MM.1S (cell line): ENCODE measurements at regions not wholly inside any gene's neighbourhood (a gene's known extent, or its start where the extent isn't known, plus 50 kb on each side); places are given as distances from the start of the nearest gene placed in this dataset.

ENCODE experiments used
- DNase-seq: peaks from one replicate; pipeline ENCODE4 v3.0.0-alpha.2; 2015
- H2AFZ ChIP-seq: fragments of 300-600 bp; sonication (generic); 2 replicates; pipeline ENCODE4 v1.6.0; 2016; ENCODE audit warnings: antibody characterized with exemption, low read length
- H3F3A ChIP-seq: fragments of 300-600 bp; sonication (generic); 2 replicates; pipeline ENCODE4 v1.6.1; 2016; ENCODE audit warnings: mild to moderate bottlenecking, antibody characterized with exemption, low read length, moderate library complexity, mixed read lengths; ENCODE audit not compliant: insufficient read depth
- H3K27ac ChIP-seq: fragments of 300-600 bp; sonication (generic); 2 replicates; pipeline ENCODE4 v1.5.1; 2016; ENCODE audit warnings: mild to moderate bottlenecking, low read length
- H3K27me3 ChIP-seq: fragments of 300-600 bp; sonication (generic); replicated peaks from 2 replicates; pipeline ENCODE4 v1.6.0; 2016; ENCODE audit warnings: low read length; ENCODE audit not compliant: insufficient read depth
- H3K36me3 ChIP-seq: fragments of 300-600 bp; sonication (generic); replicated peaks from 2 replicates; pipeline ENCODE4 v1.6.1; 2016; ENCODE audit warnings: mild to moderate bottlenecking, low read length, mixed read lengths; ENCODE audit not compliant: insufficient read depth
- H3K4me1 ChIP-seq: fragments of 300-600 bp; sonication (generic); 2 replicates; pipeline ENCODE4 v1.6.1; 2016; ENCODE audit warnings: low read length, mixed read lengths
- H3K4me2 ChIP-seq: fragments of 300-600 bp; sonication (generic); 2 replicates; pipeline ENCODE4 v1.6.0; 2016; ENCODE audit warnings: low read depth, low read length
- H3K4me3 ChIP-seq: fragments of 300-600 bp; sonication (generic); 2 replicates; pipeline ENCODE4 v1.5.1; 2016; ENCODE audit warnings: low read length, mixed read lengths
- H3K79me2 ChIP-seq: fragments of 300-600 bp; sonication (generic); 2 replicates; pipeline ENCODE4 v1.6.1; 2016; ENCODE audit warnings: mixed run types, low read length, mixed read lengths
- H3K9ac ChIP-seq: fragments of 300-600 bp; sonication (generic); 2 replicates; pipeline ENCODE4 v1.6.1; 2016; ENCODE audit warnings: low read length, mixed read lengths
- H3K9me2 ChIP-seq: fragments of 300-600 bp; sonication (generic); replicated peaks from 2 replicates; pipeline ENCODE4 v1.6.1; 2016; ENCODE audit warnings: mild to moderate bottlenecking, low read length, mixed read lengths; ENCODE audit not compliant: insufficient read depth
- H3K9me3 ChIP-seq: fragments of 300-600 bp; sonication (generic); replicated peaks from 2 replicates; pipeline ENCODE4 v1.6.1; 2016; ENCODE audit warnings: mild to moderate bottlenecking, low read length, mixed read lengths; ENCODE audit not compliant: insufficient read depth
- H4K20me1 ChIP-seq: fragments of 300-600 bp; sonication (generic); 2 replicates; pipeline ENCODE4 v1.6.1; 2016; ENCODE audit warnings: mild to moderate bottlenecking, low read length, moderate library complexity, mixed read lengths; ENCODE audit not compliant: insufficient read depth
- CTCF ChIP-seq: fragments of 300-600 bp; sonication (generic); IDR thresholded peaks from 2 replicates; pipeline ENCODE4 v1.5.1; 2016; ENCODE audit warnings: antibody characterized with exemption, low read length, mixed read lengths
- EZH2 ChIP-seq: fragments of 300-600 bp; sonication (generic); optimal IDR thresholded peaks from 2 replicates; pipeline ENCODE3; 2017; ENCODE audit warnings: low read depth, mild to moderate bottlenecking, antibody characterized with exemption, low read length, mixed read lengths
- EZH2phosphoT487 ChIP-seq: fragments of 300-600 bp; sonication (generic); IDR thresholded peaks from 2 replicates; pipeline ENCODE4 v1.6.1; 2018; ENCODE audit warnings: antibody characterized with exemption, low read length

- Histone ChIP-seq H3K4me3 (no peak overlapping the region), H3F3A (no peaks in the 10 kb centered on the region), H4K20me1 (no peaks in the 10 kb centered on the region), H3K4me2 (no peak overlapping the region), H3K9me3 (no peaks in the 10 kb centered on the region), H3K27me3 (no peaks in the 10 kb centered on the region), H2AFZ (no peak overlapping the region), H3K9me2 (no peaks in the 10 kb centered on the region), H3K9ac (no peak overlapping the region), H3K79me2 (no peaks in the 10 kb centered on the region), H3K36me3 (no peaks in the 10 kb centered on the region), H3K4me1 (no peaks in the 10 kb centered on the region), H3K27ac (no peak overlapping the region)
- TF ChIP-seq CTCF (no peak), EZH2 (no peak), EZH2phosphoT487 (no peak)
- DNase-seq = no peak
These were observed 106.1 kb upstream of the PLET1 start for GRCh38 chr11:112366777-112367176.

DNA sequence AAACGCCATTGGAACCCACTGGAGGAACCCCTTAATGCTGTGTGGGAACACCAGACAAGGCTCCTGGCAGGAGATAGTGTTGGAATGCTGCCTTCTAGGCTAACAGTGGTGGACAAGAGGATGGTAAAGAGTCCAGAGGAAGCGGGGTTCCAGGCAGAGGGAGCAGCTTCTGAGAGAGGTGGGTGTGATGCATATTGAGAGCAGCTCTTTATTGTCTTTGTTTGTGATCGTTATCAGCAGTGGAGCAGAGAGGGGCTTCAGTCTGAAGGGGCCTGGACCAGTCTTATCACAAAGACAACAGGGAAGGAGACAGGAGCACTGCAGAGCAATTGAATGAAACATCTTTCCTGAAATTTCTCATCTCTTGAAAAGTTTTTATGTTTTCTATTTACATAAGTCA, 106.8 kb upstream of the PLET1 start:
- Histone ChIP-seq H3K9me2 (no peaks in the 10 kb centered on the region), H3F3A (no peaks in the 10 kb centered on the region), H3K4me2 (no peak overlapping the region), H3K9ac (no peak overlapping the region), H3K4me3 (no peak overlapping the region), H3K36me3 (no peaks in the 10 kb centered on the region), H2AFZ (no peak overlapping the region), H3K27me3 (no peaks in the 10 kb centered on the region), H3K79me2 (no peaks in the 10 kb centered on the region), H3K4me1 (no peaks in the 10 kb centered on the region), H3K9me3 (no peaks in the 10 kb centered on the region), H4K20me1 (no peaks in the 10 kb centered on the region), H3K27ac (no peak overlapping the region)
- DNase-seq = no peak
- TF ChIP-seq EZH2phosphoT487 (no peak), EZH2 (no peak)

DNA sequence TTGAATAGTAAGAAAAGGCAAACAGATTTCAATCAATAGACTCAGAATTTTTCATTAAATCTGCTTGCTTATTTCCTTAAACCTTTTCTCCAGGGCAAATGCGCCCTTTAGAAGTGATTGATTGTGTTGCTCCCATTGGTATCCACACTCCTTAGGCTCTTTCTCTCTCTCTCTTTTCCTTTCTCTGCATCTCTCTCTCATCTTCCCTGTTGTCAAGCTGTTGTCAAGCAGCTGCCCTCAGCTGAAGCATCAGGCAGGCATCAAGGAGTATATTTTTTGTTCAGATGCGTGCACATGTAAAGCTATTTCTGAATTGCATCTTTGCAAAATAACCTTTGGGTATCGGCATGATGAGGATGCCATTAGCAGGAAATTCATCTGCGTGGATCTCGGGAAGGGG, 107.2 kb upstream of the PLET1 start:
- Histone ChIP-seq H3K9ac (no peak overlapping the region), H3K4me1 (no peaks in the 10 kb centered on the region), H3K9me3 (no peaks in the 10 kb centered on the region), H3K9me2 (no peaks in the 10 kb centered on the region), H3K79me2 (no peaks in the 10 kb centered on the region), H3F3A (no peaks in the 10 kb centered on the region), H3K4me3 (no peak overlapping the region), H3K27me3 (no peaks in the 10 kb centered on the region), H4K20me1 (no peaks in the 10 kb centered on the region), H3K4me2 (no peak overlapping the region), H3K36me3 (no peaks in the 10 kb centered on the region), H2AFZ (no peak overlapping the region), H3K27ac (no peak overlapping the region)
- TF ChIP-seq EZH2 (no peak), EZH2phosphoT487 (no peak), CTCF (no peak)
- DNase-seq = no peak

DNA sequence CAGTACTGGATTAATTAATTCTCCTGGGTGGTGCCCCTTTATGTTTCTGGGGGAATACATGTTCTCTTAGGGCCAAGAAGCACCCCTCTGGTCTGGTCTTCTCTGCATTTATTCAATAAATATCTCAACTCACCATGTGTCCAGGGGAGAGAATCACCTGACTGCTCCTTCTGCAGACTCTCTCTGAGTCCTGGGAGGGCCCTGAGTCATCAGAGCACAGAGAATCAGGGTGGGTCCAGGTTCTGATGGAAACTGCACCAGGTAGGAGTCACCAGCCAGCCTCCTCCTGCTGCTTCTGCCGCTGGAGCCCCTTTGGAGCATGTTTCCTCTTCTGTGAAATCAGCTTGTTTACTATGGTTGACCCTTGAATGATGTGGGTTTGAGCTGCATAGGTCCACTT, 107.7 kb upstream of the PLET1 start:
- Histone ChIP-seq H3K27me3 (no peaks in the 10 kb centered on the region), H3K4me1 (no peaks in the 10 kb centered on the region), H2AFZ (no peak overlapping the region), H3K9ac (no peak overlapping the region), H3K4me2 (no peak overlapping the region), H3F3A (no peaks in the 10 kb centered on the region), H3K79me2 (no peaks in the 10 kb centered on the region), H3K27ac (no peak overlapping the region), H3K9me2 (no peaks in the 10 kb centered on the region), H3K36me3 (no peaks in the 10 kb centered on the region), H4K20me1 (no peaks in the 10 kb centered on the region), H3K4me3 (no peak overlapping the region), H3K9me3 (no peaks in the 10 kb centered on the region)
- no peak for TF ChIP-seq EZH2phosphoT487
- TF ChIP-seq CTCF = no peak
- TF ChIP-seq EZH2 = no peak
- no peak for DNase-seq
